ENCODE measurements at regions not wholly inside any gene's neighbourhood (a gene's known extent, or its start where the extent isn't known, plus 50 kb on each side); places are given as distances from the start of the nearest gene placed in this dataset.
"Not testable (repeated sequence)": the region's sequence is repeated elsewhere in the genome, so short reads cannot be mapped to it uniquely, and the experiment has no call there.

DNA sequence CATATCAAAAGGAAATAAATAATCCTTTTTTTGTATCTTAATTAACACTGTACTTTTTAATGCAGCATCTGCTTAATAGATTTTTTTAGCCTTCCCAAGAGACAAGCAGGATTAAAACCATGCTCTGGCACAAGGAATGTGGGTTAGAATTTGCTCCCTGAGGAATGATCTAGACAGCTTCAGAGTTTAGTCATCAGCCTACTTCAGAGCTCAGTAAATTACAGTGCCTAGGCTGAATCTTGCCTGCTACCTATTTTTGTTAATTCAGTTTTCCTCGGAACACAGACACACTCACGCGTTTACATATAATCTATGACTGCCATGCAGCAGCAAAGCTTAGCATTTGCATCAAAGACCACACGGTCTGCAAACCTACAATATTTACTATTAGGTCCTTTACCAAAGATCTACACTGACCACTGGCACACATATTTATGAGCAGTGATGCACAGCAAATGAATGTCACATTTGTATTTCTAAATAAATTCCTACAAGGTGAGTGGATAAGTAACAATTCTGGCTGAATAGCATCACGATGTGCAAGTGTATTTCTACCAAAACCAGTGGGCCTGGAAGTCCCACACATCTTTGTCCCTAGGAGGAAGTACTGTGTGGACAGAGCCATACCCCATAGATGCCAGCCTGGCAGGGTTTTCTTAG is 309.8 kb upstream of the TMEM132C start:
- no peak for FAIRE-seq

DNA sequence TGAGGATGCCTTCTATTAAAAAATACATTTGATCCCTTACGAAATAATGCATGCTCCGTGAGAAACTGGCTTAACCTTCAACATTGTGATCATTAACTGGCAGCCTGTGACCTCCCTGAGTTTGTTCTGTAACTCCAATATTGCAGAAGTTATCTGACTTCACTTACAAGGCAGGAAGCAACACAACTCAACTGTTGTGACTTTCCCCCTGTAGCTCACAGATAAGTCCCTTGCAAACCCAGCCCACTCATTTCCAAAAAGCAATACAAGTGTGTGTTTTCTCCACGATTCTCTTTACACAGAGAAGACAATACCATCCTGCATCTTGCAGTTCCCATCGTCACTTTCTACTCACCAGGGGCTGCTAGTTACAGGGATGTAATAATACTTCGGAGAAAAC is 304.7 kb upstream of the TMEM132C start:
- no peak for FAIRE-seq

DNA sequence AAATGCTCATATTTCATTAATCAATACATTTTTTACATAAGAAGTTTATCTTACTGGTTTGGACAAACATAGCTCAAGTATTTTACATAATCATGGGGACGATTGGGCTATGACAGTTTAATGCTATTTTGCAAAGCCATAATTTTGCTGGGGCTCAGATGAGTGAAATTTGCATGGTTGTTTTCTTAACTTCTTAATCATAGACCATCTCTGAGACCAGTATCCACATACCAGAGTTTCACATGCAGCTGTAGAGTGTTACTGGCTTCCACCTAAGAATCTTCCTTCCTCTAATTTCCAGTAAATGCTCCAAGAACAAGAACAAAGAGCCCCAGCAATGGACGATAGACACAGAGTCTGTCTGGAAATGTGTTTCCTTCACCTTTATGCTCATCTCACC is 303.0 kb upstream of the TMEM132C start:
- no peak for FAIRE-seq

DNA sequence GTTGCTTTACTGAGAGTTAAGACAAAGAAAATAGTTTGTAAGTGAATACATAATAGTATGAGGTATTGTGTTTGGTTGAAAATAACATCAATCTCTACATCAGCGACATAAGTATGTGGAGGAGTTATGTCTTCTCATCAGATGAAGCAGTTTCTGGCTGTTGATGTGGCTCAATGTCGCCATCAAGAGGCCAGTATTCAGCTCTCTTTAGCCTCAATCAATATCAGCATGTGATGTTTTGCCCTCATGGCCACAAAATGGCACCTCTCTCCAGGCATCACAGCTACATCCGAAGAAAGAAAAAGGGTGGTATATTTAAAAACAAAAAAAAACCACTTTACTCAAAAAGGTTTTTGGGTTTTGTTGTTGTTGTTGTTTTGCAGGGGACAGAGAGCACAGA is 302.3 kb upstream of the TMEM132C start:
- FAIRE-seq = no peak

DNA sequence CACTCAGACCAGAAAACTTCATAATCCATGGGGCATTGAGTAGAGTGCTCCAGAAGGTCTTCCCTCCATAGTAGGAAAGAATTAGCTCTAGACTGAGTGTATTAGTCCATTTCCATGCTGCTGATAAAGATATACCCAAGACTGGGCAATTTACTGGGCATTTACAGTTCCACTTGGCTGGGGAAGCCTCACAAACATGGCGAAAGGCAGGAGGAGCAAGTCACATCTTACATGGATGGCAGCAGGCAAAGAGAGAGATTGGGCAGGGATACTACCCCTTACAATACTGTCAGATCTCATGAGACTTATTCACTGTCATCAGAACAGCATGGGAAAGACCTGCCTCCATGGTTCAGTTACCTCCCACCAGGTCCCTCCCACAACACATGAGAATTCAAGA is 300.6 kb upstream of the TMEM132C start:
- no peak for FAIRE-seq

DNA sequence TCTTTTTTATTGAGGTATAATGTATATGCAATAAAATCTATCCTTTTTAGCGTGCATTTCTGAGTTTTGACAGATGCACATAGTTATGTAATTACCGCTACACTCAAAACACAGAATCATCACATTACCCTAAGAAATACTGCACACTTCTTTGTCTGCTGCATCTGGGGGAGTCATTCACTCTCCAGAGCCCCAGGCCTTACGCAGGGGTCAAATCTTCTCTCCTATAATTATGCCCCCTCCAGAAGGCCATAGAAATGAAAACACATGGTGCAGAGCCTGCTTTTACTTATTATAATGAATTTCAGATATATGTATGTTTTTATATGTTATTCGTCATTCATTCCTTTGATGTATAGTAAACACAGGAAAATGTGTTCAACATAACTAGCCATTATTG is 296.5 kb upstream of the TMEM132C start:
- no peak for FAIRE-seq

DNA sequence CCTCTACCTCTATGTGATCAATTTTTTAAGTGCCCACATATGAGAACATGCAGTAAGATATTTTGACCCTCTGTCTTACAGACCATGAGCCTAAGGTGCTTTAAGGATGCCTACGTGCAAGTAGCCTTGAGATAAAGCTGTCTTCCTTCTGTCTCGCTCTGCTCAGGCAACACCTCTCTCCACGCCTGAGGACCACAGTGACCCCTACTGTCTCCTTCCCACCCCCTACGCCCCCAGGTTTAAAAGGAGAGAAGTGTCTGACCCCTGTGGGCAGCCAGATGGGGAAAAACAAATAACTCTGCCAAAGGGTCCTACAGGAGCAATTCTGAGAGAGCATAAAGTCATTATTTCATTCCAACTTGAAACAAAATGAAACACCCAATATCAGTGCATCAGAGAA is 286.4 kb upstream of the TMEM132C start:
- FAIRE-seq = no peak

DNA sequence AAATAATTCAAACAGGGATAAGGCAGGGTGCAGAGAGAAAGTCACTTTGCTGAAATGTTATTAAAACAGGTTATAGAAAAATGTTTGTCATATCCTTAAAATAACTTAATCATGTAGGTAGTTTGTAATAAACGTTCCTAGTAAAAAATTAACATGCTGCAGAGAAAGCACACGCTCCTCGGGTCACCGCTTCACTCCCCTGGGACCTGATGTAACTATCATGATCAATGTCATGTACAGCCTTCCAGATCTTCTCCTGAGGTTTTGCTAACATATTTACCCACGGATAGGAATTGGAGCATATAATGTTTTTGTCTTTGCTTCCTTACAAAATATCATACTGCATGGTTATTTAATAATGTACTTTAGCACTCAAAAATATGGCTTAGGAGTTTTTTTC is 285.1 kb upstream of the TMEM132C start:
- no peak for FAIRE-seq

DNA sequence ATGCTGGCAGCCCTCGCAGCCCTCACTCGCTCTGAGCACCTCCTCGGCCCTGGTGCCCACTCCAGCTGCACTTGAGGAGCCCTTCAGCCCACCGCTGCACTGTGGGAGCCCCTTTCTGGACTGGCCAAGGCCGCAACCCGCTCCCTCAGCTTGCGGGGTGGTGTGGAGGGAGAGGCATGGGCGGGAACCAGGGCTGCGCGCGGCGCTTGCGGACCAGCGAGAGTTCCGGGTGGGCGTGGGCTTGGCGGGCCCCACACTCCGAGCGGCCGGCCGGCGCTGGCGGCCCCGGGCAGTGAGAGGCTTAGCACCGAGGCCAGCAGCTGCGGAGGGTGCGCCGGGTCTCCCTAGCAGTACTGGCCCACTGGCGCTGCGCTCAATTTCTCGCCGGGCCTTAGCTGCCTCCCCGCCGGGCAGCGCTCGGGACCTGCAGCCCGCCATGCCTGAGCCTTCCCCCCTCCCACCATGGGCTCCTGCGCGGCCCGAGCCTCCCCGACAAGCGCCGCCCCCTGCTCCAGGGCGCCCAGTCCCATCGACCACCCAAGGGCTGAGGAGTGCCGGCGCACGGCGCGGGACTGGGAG is 283.7 kb upstream of the TMEM132C start:
- FAIRE-seq = not testable (repeated sequence)

DNA sequence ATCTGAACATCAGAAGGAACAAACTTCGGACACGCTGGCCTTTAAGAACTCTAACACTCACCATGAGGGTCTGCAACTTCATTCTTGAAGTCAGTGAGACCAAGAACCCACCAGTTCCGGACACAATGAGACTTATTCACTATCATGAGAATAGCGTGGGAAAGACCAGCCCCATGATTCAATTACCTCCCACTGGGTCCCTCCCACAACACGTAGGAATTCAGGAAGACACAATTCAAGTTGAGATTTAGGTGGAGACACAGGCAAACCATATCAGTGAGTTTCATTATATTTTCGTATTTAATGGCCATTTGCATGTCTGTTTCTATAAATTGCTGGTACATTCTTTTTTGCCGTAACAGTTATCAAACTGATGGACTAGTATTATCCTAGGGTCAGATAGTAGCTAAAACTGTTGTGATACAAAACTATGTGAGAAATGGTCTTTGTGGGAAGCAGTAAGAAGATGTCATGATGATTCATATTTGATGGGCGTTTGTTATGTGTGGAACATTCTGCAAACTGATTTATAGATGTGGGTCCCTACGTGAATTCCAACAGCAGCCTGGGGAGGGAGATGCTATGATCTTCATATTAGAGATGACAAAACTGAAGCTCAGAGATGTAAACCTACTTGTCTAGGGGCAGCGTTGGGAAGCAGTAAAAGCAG is 282.4 kb upstream of the TMEM132C start:
- no peak for FAIRE-seq

DNA sequence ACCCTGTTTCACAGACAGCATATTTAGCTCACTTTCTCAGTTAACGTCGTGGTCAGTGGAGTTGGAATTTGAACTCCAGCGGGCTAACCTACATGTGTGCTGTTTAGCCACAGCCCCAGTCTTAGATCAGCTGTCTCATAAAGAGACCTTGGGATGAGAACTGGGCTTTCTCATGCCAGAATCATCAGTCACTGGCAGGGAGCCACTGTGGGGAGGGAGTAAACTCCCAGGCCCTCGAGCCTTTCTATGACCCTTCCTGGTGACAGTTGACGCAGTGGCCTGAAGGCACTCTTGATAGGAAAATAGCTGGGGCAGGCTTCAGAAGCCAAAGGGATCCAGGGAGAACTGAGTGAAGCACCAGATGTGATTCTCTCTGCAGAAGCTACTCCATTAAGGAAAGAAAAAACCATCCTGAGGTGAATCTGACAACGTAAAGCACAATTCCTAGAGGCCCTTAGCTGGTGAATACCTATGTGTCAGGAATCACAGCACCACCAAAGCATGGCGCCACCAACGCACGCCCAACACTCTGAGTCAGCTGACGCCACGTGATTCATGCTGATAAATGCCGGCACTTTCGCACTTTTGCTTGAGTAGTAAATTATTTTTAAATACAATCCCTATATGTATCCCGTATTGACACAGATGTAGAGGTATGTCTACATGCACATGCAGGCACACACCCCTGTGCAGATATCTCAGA is 279.6 kb upstream of the TMEM132C start:
- no peak for FAIRE-seq

DNA sequence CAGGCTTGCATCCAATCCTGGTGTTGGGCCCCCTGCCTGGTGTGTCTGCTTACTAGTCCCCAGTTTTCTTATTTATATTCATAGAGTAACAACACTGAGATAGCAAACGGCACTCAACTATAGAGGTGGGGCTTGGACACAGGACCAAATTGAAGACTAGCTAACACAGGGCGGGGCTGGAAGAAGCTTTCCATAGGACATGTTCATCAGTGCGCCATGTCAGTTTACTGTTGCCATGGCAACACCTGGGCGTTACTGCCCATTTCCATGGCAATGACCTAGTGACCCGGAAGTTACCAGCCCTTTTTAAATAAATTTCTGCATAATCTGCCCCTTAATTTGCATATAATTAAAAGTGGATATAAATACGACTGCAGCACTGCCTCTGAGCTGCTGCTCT is 275.5 kb upstream of the TMEM132C start:
- no peak for FAIRE-seq

DNA sequence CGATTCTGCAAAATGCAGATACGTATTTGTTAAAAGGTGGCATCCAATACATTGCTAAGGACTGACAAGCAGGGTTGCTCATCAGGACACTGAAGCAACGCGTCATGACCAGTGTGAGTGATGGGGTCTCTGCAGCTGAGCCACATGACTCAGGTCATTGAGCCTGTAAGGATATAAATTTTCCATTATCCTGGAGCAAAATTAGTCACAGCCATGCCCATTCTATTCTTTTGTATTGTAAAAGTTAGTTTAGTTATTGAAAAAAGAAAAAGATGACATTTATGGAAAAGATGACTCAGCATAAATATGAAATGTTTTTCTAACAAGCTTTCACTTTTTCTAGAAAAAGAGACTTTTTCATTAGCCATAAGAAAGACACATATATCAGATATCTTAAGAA is 268.0 kb upstream of the TMEM132C start:
- FAIRE-seq = no peak

DNA sequence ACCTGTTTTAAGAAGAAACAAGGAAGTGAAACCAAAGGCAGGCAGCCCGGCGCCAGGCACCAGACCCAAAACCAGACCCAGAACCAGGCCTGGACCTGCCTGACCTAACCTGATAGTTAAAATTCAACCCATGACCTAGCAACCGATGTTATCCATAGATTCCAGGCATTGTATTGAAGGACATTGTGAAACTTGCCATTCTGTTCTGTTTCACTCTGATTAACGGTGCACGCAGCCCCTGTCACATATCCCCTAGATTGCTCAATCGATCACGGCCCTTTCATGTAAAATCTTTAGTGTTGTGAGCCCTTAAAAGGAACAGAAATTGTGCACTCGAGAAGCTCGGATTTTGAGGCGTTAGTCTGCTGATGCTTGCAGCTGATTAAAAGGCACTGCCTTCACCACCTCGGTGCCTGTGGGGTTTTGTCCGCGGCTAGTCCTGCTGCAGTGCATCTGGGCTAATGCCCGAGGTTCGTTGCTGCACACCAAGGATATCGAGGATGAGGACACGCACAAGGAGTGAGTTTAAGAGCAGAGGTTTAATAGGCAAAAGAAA is 262.5 kb upstream of the TMEM132C start:
- FAIRE-seq = no peak

DNA sequence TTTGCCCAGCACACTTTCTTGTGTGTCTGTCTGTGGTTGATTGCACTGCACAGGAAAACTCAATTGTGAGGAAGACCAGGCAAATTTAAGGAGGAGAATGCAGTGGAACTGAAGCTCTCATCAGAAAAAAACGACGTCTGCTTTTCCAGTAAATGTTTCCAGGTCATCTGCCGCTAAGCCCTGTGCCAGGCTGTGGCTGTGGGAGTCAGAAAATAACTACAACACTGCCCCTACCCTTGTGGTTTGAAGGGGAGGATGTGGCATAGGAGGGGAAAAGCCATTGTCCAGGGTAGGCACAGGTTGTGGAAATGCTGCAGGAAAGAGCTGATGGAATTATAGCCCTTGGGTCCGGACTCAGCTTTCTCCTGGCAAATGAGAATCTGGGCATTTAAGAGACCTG is 259.7 kb upstream of the TMEM132C start:
- FAIRE-seq = no peak

DNA sequence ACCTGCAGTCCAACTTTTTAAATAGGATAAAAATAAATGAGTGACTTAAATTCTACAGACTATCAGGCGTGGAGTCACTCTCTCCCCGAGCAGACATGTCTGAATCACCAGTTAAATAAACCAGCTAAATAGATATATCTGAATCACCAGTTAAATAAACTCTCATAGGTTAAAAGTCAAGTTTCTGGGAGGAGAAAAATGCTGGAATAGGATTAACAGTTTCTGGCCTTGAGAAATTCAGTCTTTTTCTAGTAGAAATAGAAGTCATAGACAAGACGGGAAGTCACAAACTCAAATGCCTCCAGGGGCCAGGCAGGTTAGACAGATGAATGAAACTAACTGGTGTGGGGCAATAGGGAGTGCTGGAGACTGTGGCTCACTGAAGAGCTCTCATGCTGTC is 258.6 kb upstream of the TMEM132C start:
- FAIRE-seq = no peak

DNA sequence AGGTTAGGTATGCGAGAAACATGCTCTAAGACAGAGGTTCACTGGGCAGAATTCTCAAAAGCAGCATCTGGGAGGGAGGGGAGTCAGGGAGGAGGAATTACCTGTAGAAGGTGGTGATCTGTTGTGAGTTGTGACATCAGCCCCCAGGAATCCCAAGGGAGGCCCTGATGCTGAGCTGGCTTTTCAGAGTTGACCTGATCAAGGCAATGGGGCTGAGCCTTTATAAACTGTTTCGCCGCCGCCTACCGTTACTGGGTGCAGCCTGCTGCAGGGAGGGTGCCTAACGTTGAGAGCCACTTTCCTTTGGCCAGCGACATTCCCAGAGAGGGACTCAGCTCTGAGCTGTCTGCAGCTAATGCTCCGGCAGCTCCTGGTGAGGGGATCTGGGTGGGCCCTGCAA is 257.9 kb upstream of the TMEM132C start:
- FAIRE-seq = no peak

DNA sequence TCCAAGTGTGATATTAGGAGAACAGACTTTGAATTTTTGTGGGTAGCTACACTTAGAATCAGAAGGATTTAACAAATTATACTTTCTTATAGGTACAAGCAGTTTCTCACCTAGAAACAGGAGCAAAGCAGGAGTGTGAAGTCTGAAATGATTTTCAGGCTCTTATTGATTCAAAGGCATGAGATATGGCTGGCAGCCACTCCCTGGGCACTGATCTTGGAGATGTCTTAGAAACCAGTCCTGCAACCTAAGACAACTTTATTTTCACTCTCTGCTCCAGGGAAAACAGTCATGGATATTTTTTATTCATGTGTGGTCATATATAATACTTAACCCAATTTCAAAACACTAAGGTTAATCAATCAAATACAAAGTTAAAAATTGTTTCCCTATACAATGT is 254.9 kb upstream of the TMEM132C start:
- FAIRE-seq = no peak

DNA sequence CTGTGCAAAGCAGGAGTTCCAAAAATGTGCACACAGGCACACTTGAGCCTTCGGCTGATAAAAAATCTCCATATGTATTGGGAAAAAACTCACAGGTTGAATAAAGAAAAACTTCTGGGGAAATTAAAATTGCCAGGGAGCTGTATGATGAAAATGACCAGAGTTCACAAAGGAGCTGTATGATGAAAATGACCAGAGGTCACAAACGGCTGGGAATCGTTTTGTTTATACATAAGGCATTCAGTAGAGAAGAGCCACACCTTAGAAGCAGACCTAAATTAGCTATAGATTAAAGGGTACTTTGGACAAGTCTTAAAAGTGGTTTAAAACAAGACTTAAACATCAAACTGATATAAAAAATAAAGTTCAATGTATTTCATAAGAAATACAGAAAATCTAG is 251.7 kb upstream of the TMEM132C start:
- FAIRE-seq = no peak

DNA sequence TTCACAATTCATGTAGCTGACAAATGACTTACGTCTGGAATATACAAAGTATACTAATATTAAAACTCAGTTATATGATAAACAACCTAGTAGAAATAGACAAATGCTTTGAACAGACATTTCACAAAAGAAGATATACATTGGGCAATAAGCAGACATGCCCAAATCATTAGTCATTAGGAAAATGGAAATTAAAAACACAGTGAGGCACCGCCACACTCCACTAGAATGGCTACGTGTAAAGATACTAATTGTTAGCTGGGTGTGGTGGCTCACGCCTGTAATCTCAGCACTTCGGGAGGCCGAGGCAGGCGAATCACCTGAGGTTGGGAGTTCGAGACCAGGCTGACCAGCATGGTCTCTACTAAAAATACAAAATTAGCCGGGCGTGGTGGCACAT is 248.9 kb upstream of the TMEM132C start:
- no peak for FAIRE-seq

DNA sequence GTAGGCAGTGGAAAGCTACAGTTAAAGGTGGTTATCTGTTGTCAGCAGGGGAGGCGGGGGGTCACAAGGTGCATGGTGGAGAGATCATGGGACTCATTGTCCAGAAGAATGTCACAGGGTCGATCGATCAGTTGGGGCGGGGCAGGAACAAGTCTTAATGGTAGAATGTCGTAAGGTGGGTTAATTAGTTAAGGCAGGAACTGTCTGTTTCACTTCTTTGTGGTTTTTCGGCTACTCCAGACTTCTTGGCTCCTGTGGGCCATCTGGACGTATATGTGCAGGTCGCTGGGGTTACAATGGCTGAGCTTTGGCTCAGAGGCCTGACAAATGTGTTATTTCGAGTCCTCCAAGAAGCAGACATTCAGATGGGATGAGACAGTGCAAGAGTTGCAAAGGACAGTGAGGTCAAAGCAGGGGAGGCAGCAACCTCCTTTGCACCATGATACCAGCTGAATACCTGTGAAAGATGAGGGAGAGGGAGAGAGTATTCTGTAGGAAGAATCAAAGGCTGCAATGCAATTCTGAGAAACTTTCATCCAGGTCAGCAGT is 246.9 kb upstream of the TMEM132C start:
- FAIRE-seq = no peak

DNA sequence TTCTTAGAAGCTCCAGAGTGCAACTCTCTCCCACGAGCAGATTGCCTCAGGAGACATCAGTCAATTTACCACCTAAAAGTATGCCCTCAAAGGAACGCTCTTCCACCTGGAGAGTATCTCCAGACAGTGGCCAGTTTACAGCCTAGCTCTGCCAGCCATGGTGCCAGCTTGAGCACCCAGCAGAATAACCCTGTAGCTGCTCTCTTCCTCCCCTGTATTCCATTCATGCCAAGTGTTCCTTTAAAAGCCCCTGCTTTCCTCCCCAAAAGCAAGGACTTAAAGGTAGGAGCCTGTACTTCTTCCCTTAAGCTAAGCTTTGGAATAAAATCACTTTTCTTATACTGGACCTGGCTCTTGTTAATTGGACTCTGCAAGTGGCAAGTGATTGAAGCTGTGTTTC is 245.4 kb upstream of the TMEM132C start:
- FAIRE-seq = no peak

DNA sequence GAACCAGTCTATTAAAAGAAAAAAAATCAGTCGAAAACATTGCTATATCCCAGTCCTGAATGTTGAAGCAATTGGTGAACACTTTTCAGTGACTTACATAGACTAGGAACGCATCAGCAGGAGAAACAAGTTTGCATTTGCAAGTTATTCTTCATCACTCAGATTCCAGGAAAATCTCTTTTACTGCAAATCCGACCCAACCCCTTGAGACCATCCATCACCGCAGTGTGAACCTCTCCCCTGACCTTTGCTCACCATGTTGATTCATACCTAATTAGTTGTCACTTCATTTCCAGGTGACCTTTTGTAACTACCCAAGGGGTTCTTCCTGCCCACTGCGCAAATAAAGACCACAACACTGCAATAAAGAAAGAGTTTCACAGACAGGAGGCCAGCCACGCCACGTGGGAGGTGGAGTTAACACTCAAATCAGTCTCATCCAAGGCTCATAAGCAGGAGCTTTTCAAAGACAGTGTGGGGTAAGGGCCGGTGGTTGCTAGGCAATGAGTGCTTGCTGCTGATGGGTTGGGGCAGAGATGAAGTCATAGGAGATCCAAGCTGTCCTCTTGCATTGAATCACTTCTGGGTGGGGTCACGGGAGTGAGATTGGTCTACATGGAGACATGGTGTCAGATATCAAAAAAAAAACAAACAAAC is 241.3 kb upstream of the TMEM132C start:
- no peak for FAIRE-seq

All from endometrium (tissue), 2 donors.